Tongue (tissue), 1 donor: ENCODE measurements at regions not wholly inside any gene's neighbourhood (a gene's known extent, or its start where the extent isn't known, plus 50 kb on each side); places are given as distances from the start of the nearest gene placed in this dataset.

Experiments used
- DNase-seq: peaks from one replicate; pipeline ENCODE4 v3.0.0-alpha.2; 2015

- DNase-seq: no peak
Measured at GRCh38 chr7:124420367-124420766, 345.2 kb downstream of the GPR37 start.

GRCh38 chr7:124413029-124413428 is 352.6 kb downstream of the GPR37 start:
- DNase-seq: no peak

GRCh38 chr7:124412531-124412930 is 353.1 kb downstream of the GPR37 start:
- DNase-seq: no peak

GRCh38 chr7:124411796-124412195 is 353.8 kb downstream of the GPR37 start:
- no peak for DNase-seq

DNA sequence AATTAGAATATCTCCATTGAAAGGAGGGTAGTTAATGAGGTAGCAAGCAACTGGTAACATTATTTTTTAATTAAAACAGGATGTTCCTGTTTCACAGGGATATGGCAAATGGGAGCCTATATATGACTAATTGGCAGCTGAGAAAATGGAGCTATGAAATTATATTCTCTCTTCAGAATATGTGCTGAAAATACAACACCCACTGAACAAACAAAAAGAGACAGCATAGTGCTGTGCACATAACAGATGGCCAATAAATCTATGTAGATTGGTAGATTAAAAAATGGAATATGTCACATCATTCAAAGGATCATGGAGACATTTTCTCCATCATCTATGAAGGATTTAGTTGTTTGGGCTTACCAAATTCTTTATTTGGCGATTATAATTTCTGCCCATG is 362.0 kb downstream of the GPR37 start:
- no peak for DNase-seq

GRCh38 chr7:124403112-124403511 is 362.5 kb downstream of the GPR37 start:
- no peak for DNase-seq

DNA sequence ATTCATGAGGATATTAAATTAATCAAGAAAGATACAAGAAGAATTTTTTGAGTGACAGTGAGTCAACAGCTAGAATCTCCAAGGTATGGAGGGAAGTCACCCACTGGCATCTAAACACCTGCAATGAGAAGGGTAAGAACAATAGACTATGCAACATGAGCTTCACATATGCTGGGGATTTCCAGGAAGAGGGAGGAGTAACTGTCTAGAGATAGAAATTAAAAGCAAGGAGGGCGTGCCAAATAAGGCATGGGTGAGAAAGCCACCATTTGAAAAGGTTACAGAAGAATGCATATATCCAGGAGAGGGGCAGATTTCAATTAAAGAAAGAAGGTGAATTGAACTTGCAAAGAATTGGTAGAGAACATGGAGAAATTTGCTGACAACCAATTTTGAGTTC is 365.7 kb downstream of the GPR37 start:
- DNase-seq: no peak

DNA sequence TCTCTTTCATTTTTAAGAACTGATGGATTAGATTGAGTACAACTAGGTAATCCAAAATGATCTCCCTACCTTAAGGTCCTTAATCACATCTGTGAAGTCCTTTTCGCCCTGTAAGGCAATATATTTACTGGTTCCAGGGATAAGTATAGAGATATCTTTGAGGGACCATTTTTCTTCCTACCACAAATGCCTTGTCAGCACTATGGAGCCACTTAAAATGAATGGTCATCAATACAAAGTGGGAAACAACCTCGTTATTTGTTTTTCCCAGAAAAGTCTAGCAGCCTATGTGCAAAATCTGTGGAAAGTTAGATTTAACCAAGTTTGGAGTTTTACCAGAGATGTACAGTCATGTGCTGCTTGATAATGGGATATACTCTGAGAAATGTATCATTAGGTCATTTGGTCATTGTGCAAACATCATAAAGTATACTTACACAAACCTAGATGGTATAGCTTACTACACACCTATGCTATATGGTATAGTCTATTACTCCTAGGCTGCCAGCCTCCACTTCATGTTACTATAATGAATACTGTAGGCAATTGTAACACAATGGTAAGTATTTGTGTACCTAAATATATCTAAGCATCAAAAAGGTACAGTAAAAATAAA is 366.2 kb upstream of the TMEM229A start:
- no peak for DNase-seq

GRCh38 chr7:124397134-124397533 is 364.3 kb upstream of the TMEM229A start:
- DNase-seq: no peak

GRCh38 chr7:124390301-124390700 is 357.4 kb upstream of the TMEM229A start:
- no peak for DNase-seq

DNA sequence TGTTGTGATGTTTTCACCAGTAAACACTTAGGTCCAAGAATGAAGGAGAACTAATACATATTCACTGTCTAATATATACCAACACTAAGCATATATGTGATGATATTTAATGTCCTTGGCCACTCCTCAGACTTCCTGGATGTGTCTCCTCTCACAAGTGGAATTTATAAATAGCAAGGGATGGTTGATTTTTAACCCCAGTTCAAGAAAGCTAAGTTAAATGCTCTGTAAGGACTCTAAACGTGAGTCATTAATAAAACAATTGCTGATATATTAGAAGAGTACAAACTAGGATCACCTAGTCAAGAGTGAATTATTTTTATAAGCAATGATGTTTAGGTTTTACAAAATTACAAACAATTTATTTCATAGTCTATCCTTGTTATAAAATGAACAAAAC is 355.9 kb upstream of the TMEM229A start:
- no peak for DNase-seq

DNA sequence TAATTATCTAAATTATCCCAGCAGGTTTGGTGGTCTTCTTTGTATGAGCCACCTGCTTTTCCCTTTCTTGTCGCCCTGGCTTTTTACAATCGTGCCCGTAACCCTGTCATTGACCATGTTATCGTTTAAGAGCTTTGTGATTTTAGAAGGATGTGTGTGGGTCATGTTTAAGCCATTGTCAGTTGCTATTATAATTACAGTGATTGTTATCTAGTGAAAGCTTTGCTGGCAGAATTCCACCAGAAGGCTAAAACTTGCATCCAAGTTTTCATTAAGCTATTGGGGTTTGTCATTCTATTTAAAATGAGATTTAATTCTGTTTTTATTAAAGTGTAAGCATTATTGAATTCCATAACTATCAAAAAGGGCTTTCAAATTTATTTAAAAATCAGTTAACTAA is 354.2 kb upstream of the TMEM229A start:
- no peak for DNase-seq

DNA sequence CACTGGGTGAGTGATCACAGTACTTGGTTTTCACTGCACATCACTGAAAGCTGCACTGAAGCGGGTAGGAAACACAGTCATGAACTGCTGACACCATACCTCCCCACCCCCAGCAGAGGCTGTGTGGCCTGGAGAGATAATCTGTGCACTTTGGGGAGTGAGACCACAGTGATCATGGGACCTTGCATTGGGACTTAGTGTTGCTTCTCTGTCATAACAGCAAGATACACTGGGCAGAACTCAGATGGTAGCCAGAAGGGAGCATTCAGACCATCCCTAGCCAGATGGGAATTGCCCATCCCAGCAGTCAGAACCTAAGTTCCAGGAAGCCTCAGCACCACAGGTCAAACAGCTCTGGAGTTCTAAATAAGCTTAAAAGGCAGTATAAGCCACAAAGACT is 346.4 kb upstream of the TMEM229A start:
- no peak for DNase-seq

DNA sequence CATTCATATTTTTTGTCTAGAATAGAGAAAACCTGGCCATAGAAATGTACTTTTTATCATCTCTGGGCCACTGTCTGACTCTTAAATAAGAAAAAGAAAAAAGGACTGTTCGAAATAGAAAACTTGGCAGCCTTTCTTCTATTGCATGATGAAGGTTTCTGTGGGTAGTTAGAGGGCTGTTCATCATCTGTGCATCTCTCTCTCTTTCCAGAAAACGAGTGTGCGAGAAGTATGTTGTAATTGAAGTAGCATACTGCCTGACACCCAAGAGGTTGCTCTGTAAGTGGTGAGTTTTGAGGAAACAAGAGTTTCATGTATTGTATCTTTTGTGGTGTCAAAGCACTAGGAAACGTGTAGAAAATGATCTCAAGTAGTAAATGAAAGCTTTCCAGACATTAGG is 343.2 kb upstream of the TMEM229A start:
- no peak for DNase-seq

GRCh38 chr7:124375391-124375790 is 342.5 kb upstream of the TMEM229A start:
- DNase-seq: no peak

DNA sequence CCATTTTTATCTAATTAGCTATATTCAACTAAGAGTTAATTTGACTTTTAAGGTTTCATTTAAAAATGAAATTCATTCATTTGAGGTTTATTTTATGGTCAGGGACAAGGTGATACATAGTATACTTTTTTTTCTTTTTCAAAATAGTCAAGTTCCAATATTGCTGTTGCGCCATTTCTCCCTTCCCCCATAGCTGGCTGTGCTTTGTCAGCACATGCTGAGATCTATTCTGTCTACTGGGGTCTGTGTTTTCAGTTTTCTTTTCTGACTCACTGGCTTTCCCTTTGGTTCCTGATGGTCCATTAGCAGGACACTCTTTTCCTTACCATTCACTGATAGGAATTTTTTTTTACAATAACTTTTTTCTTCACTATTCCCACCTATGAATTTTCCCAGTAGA is 336.4 kb upstream of the TMEM229A start:
- DNase-seq: no peak

DNA sequence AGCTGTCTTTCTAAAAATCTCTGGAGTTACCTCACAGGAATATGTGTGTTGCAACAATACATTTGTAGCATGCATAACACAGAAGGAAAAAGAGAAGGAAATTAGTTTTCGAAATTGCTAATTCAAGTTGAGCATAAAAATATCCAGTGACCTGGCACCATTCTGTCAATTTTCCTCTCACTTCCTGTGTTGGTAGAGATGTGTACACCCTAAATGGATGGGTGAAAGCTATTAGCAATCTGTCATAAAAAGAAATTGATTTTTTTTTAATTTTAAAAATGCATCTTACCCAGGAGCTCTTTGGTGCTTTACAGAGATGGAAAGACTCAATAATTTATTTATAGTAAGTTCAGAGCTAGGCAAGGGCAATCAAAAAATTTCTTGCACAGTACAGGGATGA is 333.3 kb upstream of the TMEM229A start:
- no peak for DNase-seq

DNA sequence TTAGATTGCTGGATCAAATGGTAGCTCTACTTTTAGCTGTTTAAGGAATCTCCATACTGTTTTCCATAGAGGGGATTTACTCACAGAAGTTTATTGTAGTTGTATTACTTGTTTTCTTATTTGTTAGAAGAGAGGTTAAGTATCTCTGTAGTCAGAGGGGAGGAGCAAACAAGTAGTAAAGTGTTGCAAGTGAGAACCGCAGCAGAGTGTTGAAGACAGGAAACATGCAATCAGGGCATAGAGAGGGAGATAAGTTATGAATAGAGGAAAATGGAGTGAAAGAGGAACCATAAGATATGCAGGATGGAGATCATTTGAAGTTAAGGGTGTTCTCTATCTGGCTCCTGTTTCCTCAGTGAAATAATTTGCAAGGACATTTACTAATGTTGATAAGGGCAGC is 331.4 kb upstream of the TMEM229A start:
- DNase-seq: no peak

GRCh38 chr7:124354201-124354600 is 321.3 kb upstream of the TMEM229A start:
- DNase-seq: no peak

DNA sequence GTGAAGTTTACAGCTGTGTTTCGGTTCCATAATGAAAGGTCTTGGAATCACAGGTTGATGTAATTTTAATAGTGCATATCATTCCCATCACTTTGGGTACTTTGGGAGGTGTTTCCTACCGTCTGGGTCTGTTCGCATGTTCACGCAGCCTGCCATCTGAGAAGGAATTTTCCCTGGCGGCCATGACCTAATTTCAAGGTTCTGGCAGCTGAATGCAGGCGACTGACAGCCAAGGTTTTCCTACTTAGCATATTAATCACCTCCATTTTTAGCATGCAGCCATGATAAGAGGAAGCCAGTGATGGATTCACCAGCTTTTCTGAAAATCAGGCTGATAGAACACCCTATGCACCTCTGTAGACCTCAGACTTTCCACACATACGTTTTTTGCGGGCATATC is 319.1 kb upstream of the TMEM229A start:
- no peak for DNase-seq

- no peak for DNase-seq
Measured at GRCh38 chr7:124349443-124349842, 316.6 kb upstream of the TMEM229A start.

DNA sequence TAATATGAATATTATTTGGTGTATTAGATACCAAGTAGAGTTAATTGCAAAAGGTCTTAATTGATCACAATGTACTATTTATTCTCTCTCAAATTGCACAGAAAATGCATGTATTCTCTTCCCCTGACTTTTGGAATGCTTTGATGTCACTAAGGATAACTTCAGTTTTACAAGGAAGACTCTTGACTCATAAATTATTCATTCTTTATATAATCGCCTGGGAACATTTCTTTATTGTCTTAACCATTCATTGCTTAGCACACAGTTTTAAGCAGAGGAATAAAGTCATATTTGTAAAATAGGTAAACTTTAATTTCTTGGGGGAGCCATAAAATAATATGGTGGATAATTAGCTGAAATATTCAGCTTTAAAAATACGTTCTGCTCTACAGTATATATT is 306.0 kb upstream of the TMEM229A start:
- no peak for DNase-seq

DNA sequence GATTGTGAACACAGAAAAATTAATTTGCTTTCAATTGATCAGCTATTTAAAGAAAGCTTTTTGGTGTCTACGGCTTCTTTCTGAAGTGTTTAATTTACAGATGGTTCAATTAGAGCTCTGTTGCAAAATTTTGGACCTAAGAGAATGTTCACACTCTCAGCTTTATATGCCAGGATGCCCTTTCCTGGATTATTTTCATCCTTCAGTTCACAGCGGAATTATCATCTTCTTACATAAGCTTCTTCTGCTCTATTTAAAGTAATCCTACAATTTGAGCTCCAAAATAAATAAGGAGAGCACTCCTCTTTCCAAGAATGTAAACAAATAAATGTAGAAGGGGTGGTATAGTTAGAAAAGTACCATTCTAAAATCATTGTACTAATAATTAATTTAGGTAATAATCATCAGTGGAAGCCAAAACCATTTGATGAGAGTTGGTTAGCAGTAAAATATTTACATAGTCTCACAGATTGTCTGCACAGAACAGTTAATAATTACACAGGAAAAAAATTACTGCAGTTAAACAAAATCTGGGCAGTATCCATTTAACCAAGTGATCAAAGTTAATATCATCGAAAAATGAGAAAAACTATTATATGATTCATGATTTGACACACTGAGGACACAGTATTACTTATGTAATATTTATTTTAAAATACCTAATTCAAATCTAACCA is 298.0 kb upstream of the TMEM229A start:
- no peak for DNase-seq

- DNase-seq: no peak
Measured at GRCh38 chr7:124328774-124329173, 295.9 kb upstream of the TMEM229A start.

DNA sequence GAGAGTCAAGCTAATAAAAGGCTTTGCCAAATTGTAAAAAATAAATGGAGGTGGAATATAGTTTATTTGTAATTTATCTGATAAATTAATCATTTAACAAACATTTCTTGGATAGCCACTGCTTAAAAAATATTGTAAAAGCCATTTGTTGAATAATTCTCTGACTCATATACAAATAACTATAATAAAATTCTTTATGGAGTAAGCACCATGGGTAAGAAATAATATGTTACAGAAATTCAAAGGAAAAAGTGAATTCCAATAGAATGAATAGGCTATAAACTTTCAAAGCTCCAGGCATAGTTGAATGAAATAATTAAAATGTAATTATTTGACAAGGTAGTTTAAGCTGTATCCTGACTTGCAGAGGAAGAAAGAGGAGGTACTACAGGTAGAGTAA is 291.4 kb upstream of the TMEM229A start:
- DNase-seq: no peak
